Liver (tissue), 3 donors: ENCODE measurements at regions not wholly inside any gene's neighbourhood (a gene's known extent, or its start where the extent isn't known, plus 50 kb on each side); places are given as distances from the start of the nearest gene placed in this dataset.

ENCODE experiments used
- GABPA ChIP-seq, 2 donors: IDR thresholded peaks in 1 of 2; conservative IDR thresholded peaks in 1 of 2; 2 replicates each; pipeline ENCODE4 v1.6.1; 2016; ENCODE audit warnings: antibody characterized with exemption in 2 of 2, mild to moderate bottlenecking in 1 of 2, moderate library complexity in 1 of 2
- HNF4G ChIP-seq: IDR thresholded peaks from 2 replicates; pipeline ENCODE4 v1.6.1; 2016; ENCODE audit warnings: antibody characterized with exemption
- JUND ChIP-seq, 2 donors: IDR thresholded peaks; 2 replicates each; pipeline ENCODE4 v1.6.1; 2016; ENCODE audit warnings: antibody characterized with exemption in 2 of 2
- MAX ChIP-seq: IDR thresholded peaks from 2 replicates; pipeline ENCODE4 v1.6.1; 2016; ENCODE audit warnings: antibody characterized with exemption
- NR2F2 ChIP-seq: IDR thresholded peaks from 2 replicates; pipeline ENCODE4 v1.6.1; 2016; ENCODE audit warnings: antibody characterized with exemption
- RAD21 ChIP-seq, 2 donors: IDR thresholded peaks; 2 replicates each; pipeline ENCODE4 v1.6.1; 2016; ENCODE audit warnings: antibody characterized with exemption in 2 of 2, mild to moderate bottlenecking in 2 of 2
- REST ChIP-seq: IDR thresholded peaks from 2 replicates; pipeline ENCODE4 v1.6.1; 2016; ENCODE audit warnings: antibody characterized with exemption, mild to moderate bottlenecking
- RXRA ChIP-seq, 2 donors: IDR thresholded peaks; 2 replicates each; pipeline ENCODE4 v1.6.1; 2017 to 2018; ENCODE audit warnings: antibody characterized with exemption in 2 of 2, mild to moderate bottlenecking in 1 of 2
- SP1 ChIP-seq: IDR thresholded peaks from 2 replicates; pipeline ENCODE4 v1.6.1; 2018; ENCODE audit warnings: antibody characterized with exemption, mild to moderate bottlenecking
- TAF1 ChIP-seq: conservative IDR thresholded peaks from 2 replicates; pipeline ENCODE4 v1.6.1; 2016; ENCODE audit warnings: antibody characterized with exemption, mild to moderate bottlenecking
- YY1 ChIP-seq: IDR thresholded peaks from 2 replicates; pipeline ENCODE4 v1.6.1; 2016; ENCODE audit warnings: antibody characterized with exemption, mild to moderate bottlenecking
- TF ChIP-seq, protein P1 (sequence below): fragments of 150-350 bp; IDR thresholded peaks from 2 replicates; pipeline ENCODE4 v1.5.1; 2017; ENCODE audit warnings: improper control_type of control experiment, low read depth, low read length; ENCODE audit not compliant: missing input control
- TF ChIP-seq, protein P2 (sequence below): IDR thresholded peaks from 2 replicates; pipeline ENCODE4 v1.6.1; 2016; ENCODE audit warnings: antibody characterized with exemption
- donor health status: healthy.
- donor health status: healthy.

- TF ChIP-seq RAD21 (IDR thresholded peaks at IDR 0.05) (no peak), REST (no peak), RXRA (IDR thresholded peaks at IDR 0.05) (no peak), HNF4G (no peak), GABPA (IDR thresholded peaks at IDR 0.05 in 1 of 2, conservative IDR thresholded peaks at IDR 0.05 in 1 of 2) (no peak), YY1 (no peak), JUND (IDR thresholded peaks at IDR 0.05) (no peak), NR2F2 (no peak), TAF1 (no peak), MAX (no peak), SP1 (no peak)
- TF ChIP-seq, protein P1, sequence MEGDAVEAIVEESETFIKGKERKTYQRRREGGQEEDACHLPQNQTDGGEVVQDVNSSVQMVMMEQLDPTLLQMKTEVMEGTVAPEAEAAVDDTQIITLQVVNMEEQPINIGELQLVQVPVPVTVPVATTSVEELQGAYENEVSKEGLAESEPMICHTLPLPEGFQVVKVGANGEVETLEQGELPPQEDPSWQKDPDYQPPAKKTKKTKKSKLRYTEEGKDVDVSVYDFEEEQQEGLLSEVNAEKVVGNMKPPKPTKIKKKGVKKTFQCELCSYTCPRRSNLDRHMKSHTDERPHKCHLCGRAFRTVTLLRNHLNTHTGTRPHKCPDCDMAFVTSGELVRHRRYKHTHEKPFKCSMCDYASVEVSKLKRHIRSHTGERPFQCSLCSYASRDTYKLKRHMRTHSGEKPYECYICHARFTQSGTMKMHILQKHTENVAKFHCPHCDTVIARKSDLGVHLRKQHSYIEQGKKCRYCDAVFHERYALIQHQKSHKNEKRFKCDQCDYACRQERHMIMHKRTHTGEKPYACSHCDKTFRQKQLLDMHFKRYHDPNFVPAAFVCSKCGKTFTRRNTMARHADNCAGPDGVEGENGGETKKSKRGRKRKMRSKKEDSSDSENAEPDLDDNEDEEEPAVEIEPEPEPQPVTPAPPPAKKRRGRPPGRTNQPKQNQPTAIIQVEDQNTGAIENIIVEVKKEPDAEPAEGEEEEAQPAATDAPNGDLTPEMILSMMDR: no peak
- TF ChIP-seq, protein P2, sequence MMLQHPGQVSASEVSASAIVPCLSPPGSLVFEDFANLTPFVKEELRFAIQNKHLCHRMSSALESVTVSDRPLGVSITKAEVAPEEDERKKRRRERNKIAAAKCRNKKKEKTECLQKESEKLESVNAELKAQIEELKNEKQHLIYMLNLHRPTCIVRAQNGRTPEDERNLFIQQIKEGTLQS: no peak
These were observed 163.0 kb downstream of the MN1 start for GRCh38 chr22:27638329-27639233.
